ENCODE measurements at regions not wholly inside any gene's neighbourhood (a gene's known extent, or its start where the extent isn't known, plus 50 kb on each side); places are given as distances from the start of the nearest gene placed in this dataset.

DNA sequence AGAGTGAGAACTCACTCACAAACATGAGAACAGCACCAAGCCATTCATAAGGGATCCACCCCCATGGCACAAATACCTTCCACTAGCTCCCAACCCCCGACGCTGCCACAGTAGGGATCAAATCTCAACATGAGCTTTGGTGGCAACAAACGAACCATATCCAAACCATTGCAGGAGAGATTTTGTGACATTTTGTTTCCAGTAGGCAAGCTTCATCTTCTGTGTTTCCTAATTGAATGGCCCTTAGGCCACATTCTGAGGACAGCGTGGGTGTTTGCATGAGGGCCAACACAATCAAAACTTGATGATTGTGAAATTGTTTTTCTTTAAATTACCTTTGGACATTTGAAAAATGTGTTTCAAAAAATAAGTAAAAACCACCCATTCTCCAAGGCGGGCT is 102.6 kb upstream of the LNX1 start:
- H3K4me3 ChIP-seq (ENCODE audit: control insufficient read depth in 1 of 7, extremely low read depth in 1 of 7, insufficient read depth in 4 of 7, low read depth in 2 of 7, low read length in 6 of 7): no peak overlapping the region
- ChIA-PET CTCF (interaction anchor here (1.0 kb wide), 1 partner anchor 9 kb away, joined by 4 read pairs; no protein-coding TSS in a partner anchor), POLR2A (no interaction called here)
- H3K4me1 ChIP-seq (ENCODE audit: control extremely low read depth in 1 of 4, control insufficient read depth in 4 of 4, insufficient read depth in 4 of 4, low read length in 3 of 4): peaks cover 8 to 12% (median 12%) of the 10 kb centered on the region in 4 experiments
- H3K9me3 ChIP-seq (ENCODE audit: control extremely low read depth in 1 of 5, control insufficient read depth in 4 of 5, insufficient read depth in 2 of 5, low read depth in 1 of 5, low read length in 4 of 5): peaks cover 0 to 3% (median 0%) of the 10 kb centered on the region in 5 experiments
- H3K27ac ChIP-seq (ENCODE audit: insufficient read depth in 1 of 2, low read depth in 1 of 2, low read length in 2 of 2, poor library complexity in 1 of 2, severe bottlenecking in 2 of 2): no peak overlapping the region
- H3K27me3 ChIP-seq (replicated peaks in 2 of 5; ENCODE audit: control insufficient read depth in 4 of 5, insufficient read depth in 5 of 5, low read length in 4 of 5): no peaks in the 10 kb centered on the region
- DNase-seq: no peak
- H3K36me3 ChIP-seq (ENCODE audit: control insufficient read depth in 4 of 4, insufficient read depth in 4 of 4, low read length in 3 of 4): no peaks in the 10 kb centered on the region
- 100% methylated on average over 4 of the region's 5 CpGs for WGBS (ENCODE audit: insufficient coverage)

DNA sequence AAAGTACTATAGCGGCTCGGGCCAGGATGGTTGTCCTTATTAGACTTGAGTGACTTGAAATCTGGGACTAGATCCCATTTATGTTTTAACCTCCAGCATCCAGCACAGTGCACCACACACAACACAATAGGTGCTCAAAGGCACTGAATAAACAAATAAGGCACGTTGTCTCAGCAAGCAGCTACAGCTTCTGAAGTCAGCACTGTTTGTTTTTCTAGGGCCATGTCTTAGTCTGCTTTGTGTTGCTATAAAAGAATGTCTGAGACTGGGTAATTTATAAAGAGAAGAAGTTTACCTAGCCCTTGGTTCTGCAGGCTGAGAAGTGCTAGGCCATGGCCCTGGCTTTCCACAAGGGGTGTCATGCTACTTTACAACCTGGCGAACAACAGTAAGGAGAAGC is 102.1 kb upstream of the LNX1 start:
- ChIA-PET POLR2A (no interaction called here), CTCF (interaction anchor here (1.0 kb wide), 1 partner anchor 10 kb away, joined by 4 read pairs; no protein-coding TSS in a partner anchor)
- no peak overlapping the region for H3K27ac ChIP-seq (ENCODE audit: insufficient read depth in 1 of 2, low read depth in 1 of 2, low read length in 2 of 2, poor library complexity in 1 of 2, severe bottlenecking in 2 of 2)
- no peak for DNase-seq
- peaks cover 8 to 17% (median 16%) of the 10 kb centered on the region in 4 experiments for H3K4me1 ChIP-seq (ENCODE audit: control extremely low read depth in 1 of 4, control insufficient read depth in 4 of 4, insufficient read depth in 4 of 4, low read length in 3 of 4)
- H3K4me3 ChIP-seq (ENCODE audit: control insufficient read depth in 1 of 7, extremely low read depth in 1 of 7, insufficient read depth in 4 of 7, low read depth in 2 of 7, low read length in 6 of 7): no peak overlapping the region
- no peaks in the 10 kb centered on the region for H3K27me3 ChIP-seq (replicated peaks in 2 of 5; ENCODE audit: control insufficient read depth in 4 of 5, insufficient read depth in 5 of 5, low read length in 4 of 5)
- 95% methylated on average over 3 of the region's 4 CpGs for WGBS (ENCODE audit: insufficient coverage)
- H3K9me3 ChIP-seq (ENCODE audit: control extremely low read depth in 1 of 5, control insufficient read depth in 4 of 5, insufficient read depth in 2 of 5, low read depth in 1 of 5, low read length in 4 of 5): peaks cover 0 to 3% (median 0%) of the 10 kb centered on the region in 5 experiments
- H3K36me3 ChIP-seq (ENCODE audit: control insufficient read depth in 4 of 4, insufficient read depth in 4 of 4, low read length in 3 of 4): no peaks in the 10 kb centered on the region

GRCh38 chr4:53688186-53688790 is 97.0 kb upstream of the LNX1 start:
- WGBS (ENCODE audit: insufficient coverage): 0% methylated on average over 2 of the region's 2 CpGs
- Histone ChIP-seq H3K9me3 (ENCODE audit: control extremely low read depth in 1 of 5, control insufficient read depth in 4 of 5, insufficient read depth in 2 of 5, low read depth in 1 of 5, low read length in 4 of 5) (no peaks in the 10 kb centered on the region), H3K4me1 (ENCODE audit: control extremely low read depth in 1 of 4, control insufficient read depth in 4 of 4, insufficient read depth in 4 of 4, low read length in 3 of 4) (peaks cover 8 to 33% (median 28%) of the 10 kb centered on the region in 4 experiments), H3K36me3 (ENCODE audit: control insufficient read depth in 4 of 4, insufficient read depth in 4 of 4, low read length in 3 of 4) (no peaks in the 10 kb centered on the region), H3K27me3 (replicated peaks in 2 of 5; ENCODE audit: control insufficient read depth in 4 of 5, insufficient read depth in 5 of 5, low read length in 4 of 5) (no peaks in the 10 kb centered on the region), H3K27ac (ENCODE audit: insufficient read depth in 1 of 2, low read depth in 1 of 2, low read length in 2 of 2, poor library complexity in 1 of 2, severe bottlenecking in 2 of 2) (no peak overlapping the region), H3K4me3 (ENCODE audit: control insufficient read depth in 1 of 7, extremely low read depth in 1 of 7, insufficient read depth in 4 of 7, low read depth in 2 of 7, low read length in 6 of 7) (peak overlapping the region in 1 of 7 experiments; percentile 17)
- peak; percentile 91 to 99 (median 98) for DNase-seq
- ChIA-PET POLR2A (no interaction called here), CTCF (interaction anchor here (0.6 to 2.1 kb wide), 4 partner anchors 15 to 299 kb away, joined by 3 to 6 read pairs (median 4); no protein-coding TSS in a partner anchor)

DNA sequence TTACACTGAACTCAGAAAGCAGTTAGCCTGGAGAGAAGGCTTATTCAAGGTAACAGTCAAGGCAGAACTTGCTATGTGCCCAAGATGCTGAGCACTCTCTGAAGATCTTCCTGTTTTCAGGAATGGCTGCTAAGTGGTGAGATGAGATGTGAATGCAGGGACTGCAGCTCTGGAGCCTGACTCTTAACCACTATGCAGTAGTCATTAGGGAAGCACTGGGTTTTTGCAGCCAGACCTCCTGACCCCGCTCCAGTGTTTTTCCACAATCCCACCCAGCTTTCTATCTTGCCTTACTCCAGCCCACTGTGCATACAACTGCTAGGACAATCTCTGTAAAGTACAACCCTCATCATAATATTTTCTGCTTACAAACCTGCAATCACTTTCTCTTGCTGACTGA is 95.2 kb upstream of the LNX1 start:
- DNase-seq: no peak
- Histone ChIP-seq H3K9me3 (ENCODE audit: control extremely low read depth in 1 of 5, control insufficient read depth in 4 of 5, insufficient read depth in 2 of 5, low read depth in 1 of 5, low read length in 4 of 5) (no peaks in the 10 kb centered on the region), H3K4me3 (ENCODE audit: control insufficient read depth in 1 of 7, extremely low read depth in 1 of 7, insufficient read depth in 4 of 7, low read depth in 2 of 7, low read length in 6 of 7) (no peak overlapping the region), H3K27me3 (replicated peaks in 2 of 5; ENCODE audit: control insufficient read depth in 4 of 5, insufficient read depth in 5 of 5, low read length in 4 of 5) (no peaks in the 10 kb centered on the region), H3K36me3 (ENCODE audit: control insufficient read depth in 4 of 4, insufficient read depth in 4 of 4, low read length in 3 of 4) (no peaks in the 10 kb centered on the region), H3K27ac (ENCODE audit: insufficient read depth in 1 of 2, low read depth in 1 of 2, low read length in 2 of 2, poor library complexity in 1 of 2, severe bottlenecking in 2 of 2) (no peak overlapping the region), H3K4me1 (ENCODE audit: control extremely low read depth in 1 of 4, control insufficient read depth in 4 of 4, insufficient read depth in 4 of 4, low read length in 3 of 4) (peaks cover 8 to 33% (median 28%) of the 10 kb centered on the region in 4 experiments)
- ChIA-PET CTCF (interaction anchor here (1.1 kb wide), 1 partner anchor 20 kb away, joined by 4 read pairs; no protein-coding TSS in a partner anchor), POLR2A (no interaction called here)
- WGBS (ENCODE audit: insufficient coverage): 100% methylated on average over 1 of the region's 1 CpG

GRCh38 chr4:53684136-53685130 is 93.1 kb upstream of the LNX1 start:
- no peak for DNase-seq
- H3K27ac ChIP-seq (ENCODE audit: insufficient read depth in 1 of 2, low read depth in 1 of 2, low read length in 2 of 2, poor library complexity in 1 of 2, severe bottlenecking in 2 of 2): no peak overlapping the region
- H3K36me3 ChIP-seq (ENCODE audit: control insufficient read depth in 4 of 4, insufficient read depth in 4 of 4, low read length in 3 of 4): no peaks in the 10 kb centered on the region
- H3K27me3 ChIP-seq (replicated peaks in 2 of 5; ENCODE audit: control insufficient read depth in 4 of 5, insufficient read depth in 5 of 5, low read length in 4 of 5): no peaks in the 10 kb centered on the region
- H3K4me1 ChIP-seq (ENCODE audit: control extremely low read depth in 1 of 4, control insufficient read depth in 4 of 4, insufficient read depth in 4 of 4, low read length in 3 of 4): peaks cover 2 to 29% (median 22%) of the 10 kb centered on the region in 4 experiments
- H3K9me3 ChIP-seq (ENCODE audit: control extremely low read depth in 1 of 5, control insufficient read depth in 4 of 5, insufficient read depth in 2 of 5, low read depth in 1 of 5, low read length in 4 of 5): no peaks in the 10 kb centered on the region
- no peak overlapping the region for H3K4me3 ChIP-seq (ENCODE audit: control insufficient read depth in 1 of 7, extremely low read depth in 1 of 7, insufficient read depth in 4 of 7, low read depth in 2 of 7, low read length in 6 of 7)
- ChIA-PET POLR2A (interaction anchor here (0.8 kb wide), 1 partner anchor 120 kb away, joined by 3 read pairs; no protein-coding TSS in a partner anchor), CTCF (interaction anchor here (0.8 to 1.3 kb wide), 2 partner anchors 11 to 13 kb away, joined by 3 read pairs; no protein-coding TSS in a partner anchor)
- 87% methylated on average over 5 of the region's 6 CpGs for WGBS (ENCODE audit: insufficient coverage)

DNA sequence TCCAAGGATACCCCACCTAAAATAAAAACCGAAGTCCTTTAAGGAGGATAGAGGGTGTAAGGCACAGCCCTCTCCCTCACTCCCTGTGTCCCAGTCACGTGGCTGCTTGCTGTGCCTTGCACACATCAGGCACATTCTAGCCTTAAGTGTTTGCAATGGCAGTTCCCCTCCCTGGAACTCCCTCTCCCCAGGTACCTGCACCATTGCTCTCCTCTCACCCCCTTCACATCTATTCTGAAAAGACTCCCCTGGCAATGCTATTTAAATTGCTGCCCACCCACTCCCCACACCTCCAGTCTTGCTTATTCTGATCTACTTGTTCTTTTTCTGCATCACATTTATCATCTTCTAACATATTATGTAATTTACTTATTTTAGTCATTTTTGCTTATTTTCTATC is 91.6 kb upstream of the LNX1 start:
- ChIA-PET CTCF (no interaction called here), POLR2A (no interaction called here)
- H3K4me1 ChIP-seq (ENCODE audit: control extremely low read depth in 1 of 4, control insufficient read depth in 4 of 4, insufficient read depth in 4 of 4, low read length in 3 of 4): peaks cover 0 to 16% (median 8%) of the 10 kb centered on the region in 4 experiments
- WGBS (ENCODE audit: insufficient coverage): 92% methylated on average over 2 of the region's 2 CpGs
- H3K27me3 ChIP-seq (replicated peaks in 2 of 5; ENCODE audit: control insufficient read depth in 4 of 5, insufficient read depth in 5 of 5, low read length in 4 of 5): no peaks in the 10 kb centered on the region
- no peak overlapping the region for H3K4me3 ChIP-seq (ENCODE audit: control insufficient read depth in 1 of 7, extremely low read depth in 1 of 7, insufficient read depth in 4 of 7, low read depth in 2 of 7, low read length in 6 of 7)
- H3K27ac ChIP-seq (ENCODE audit: insufficient read depth in 1 of 2, low read depth in 1 of 2, low read length in 2 of 2, poor library complexity in 1 of 2, severe bottlenecking in 2 of 2): no peak overlapping the region
- H3K36me3 ChIP-seq (ENCODE audit: control insufficient read depth in 4 of 4, insufficient read depth in 4 of 4, low read length in 3 of 4): no peaks in the 10 kb centered on the region
- H3K9me3 ChIP-seq (ENCODE audit: control extremely low read depth in 1 of 5, control insufficient read depth in 4 of 5, insufficient read depth in 2 of 5, low read depth in 1 of 5, low read length in 4 of 5): peaks cover 0 to 3% (median 0%) of the 10 kb centered on the region in 5 experiments
- no peak for DNase-seq

Data from common myeloid progenitor, CD34-positive (primary cell).